ENCODE measurements at regions not wholly inside any gene's neighbourhood (a gene's known extent, or its start where the extent isn't known, plus 50 kb on each side); places are given as distances from the start of the nearest gene placed in this dataset.
"Not testable (repeated sequence)": the region's sequence is repeated elsewhere in the genome, so short reads cannot be mapped to it uniquely, and the experiment has no call there.

- DNase-seq: not testable (repeated sequence)
Measured at GRCh38 chr20:1742049-1742434, 84.5 kb upstream of the SIRPG start.

- DNase-seq: no peak
Measured at GRCh38 chr20:1741309-1742048, 83.9 kb upstream of the SIRPG start.

- no peak for DNase-seq
Measured at GRCh38 chr20:1737134-1737533, 79.6 kb upstream of the SIRPG start.

- DNase-seq: no peak
Measured at GRCh38 chr20:1735417-1736089, 78.0 kb upstream of the SIRPG start.

- DNase-seq: no peak
Measured at GRCh38 chr20:1734269-1734858, 76.8 kb upstream of the SIRPG start.

- DNase-seq: peak; percentile 74
Measured at GRCh38 chr20:1731828-1732375, 74.3 kb upstream of the SIRPG start.

GRCh38 chr20:1730981-1731711 is 73.6 kb upstream of the SIRPG start:
- not testable (repeated sequence) for DNase-seq

GRCh38 chr20:1727303-1727702 is 69.7 kb upstream of the SIRPG start:
- DNase-seq: not testable (repeated sequence)

GRCh38 chr20:1724901-1725300 is 67.3 kb upstream of the SIRPG start:
- no peak for DNase-seq

- DNase-seq: no peak
Measured at GRCh38 chr20:1722513-1723050, 65.0 kb upstream of the SIRPG start.

GRCh38 chr20:1721687-1722512 is 64.3 kb upstream of the SIRPG start:
- no peak for DNase-seq

GRCh38 chr20:1720845-1721475 is 63.4 kb upstream of the SIRPG start:
- no peak for DNase-seq

GRCh38 chr20:1720226-1720625 is 62.6 kb upstream of the SIRPG start:
- no peak for DNase-seq

- no peak for DNase-seq
Measured at GRCh38 chr20:1718604-1719384, 61.2 kb upstream of the SIRPG start.

- DNase-seq: no peak
Measured at GRCh38 chr20:1712634-1713624, 55.4 kb upstream of the SIRPG start.

GRCh38 chr20:1711826-1712601 is 54.4 kb upstream of the SIRPG start:
- no peak for DNase-seq

GRCh38 chr20:1711266-1711665 is 53.7 kb upstream of the SIRPG start:
- DNase-seq: no peak

GRCh38 chr20:1710484-1710883 is 52.9 kb upstream of the SIRPG start:
- no peak for DNase-seq
